ENCODE measurements at regions not wholly inside any gene's neighbourhood (a gene's known extent, or its start where the extent isn't known, plus 50 kb on each side); places are given as distances from the start of the nearest gene placed in this dataset.

DNA sequence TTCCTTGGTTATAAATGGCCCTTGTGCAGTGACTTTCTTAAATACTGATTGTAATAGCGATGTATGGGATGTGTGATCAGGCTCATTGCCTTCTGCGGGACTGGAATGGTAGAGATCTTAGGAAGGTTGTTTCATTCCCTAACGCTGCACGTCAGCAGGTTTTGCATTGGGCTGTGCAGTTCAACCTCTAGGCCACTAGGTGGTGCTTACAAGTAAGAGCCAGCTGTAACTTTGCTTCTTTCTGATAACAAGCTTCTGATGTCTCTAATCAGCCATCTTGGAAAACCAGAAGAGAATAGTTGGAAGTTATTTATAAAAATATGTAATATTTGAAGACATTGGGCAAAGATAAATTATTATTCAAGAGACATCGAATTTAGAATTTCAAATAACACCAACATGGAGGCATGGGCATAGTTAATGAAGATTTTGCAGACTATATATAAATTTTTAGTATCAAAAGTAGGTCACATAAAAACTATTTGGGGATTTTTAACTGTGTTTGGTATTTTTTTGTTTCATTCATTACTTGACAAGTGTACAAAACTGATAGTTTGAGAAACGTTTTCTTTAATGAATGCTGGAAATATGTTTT lies 339.7 kb upstream of the PCDH7 start:
- TF ChIP-seq, protein P1, sequence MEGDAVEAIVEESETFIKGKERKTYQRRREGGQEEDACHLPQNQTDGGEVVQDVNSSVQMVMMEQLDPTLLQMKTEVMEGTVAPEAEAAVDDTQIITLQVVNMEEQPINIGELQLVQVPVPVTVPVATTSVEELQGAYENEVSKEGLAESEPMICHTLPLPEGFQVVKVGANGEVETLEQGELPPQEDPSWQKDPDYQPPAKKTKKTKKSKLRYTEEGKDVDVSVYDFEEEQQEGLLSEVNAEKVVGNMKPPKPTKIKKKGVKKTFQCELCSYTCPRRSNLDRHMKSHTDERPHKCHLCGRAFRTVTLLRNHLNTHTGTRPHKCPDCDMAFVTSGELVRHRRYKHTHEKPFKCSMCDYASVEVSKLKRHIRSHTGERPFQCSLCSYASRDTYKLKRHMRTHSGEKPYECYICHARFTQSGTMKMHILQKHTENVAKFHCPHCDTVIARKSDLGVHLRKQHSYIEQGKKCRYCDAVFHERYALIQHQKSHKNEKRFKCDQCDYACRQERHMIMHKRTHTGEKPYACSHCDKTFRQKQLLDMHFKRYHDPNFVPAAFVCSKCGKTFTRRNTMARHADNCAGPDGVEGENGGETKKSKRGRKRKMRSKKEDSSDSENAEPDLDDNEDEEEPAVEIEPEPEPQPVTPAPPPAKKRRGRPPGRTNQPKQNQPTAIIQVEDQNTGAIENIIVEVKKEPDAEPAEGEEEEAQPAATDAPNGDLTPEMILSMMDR (conservative IDR thresholded peaks at IDR 0.05; ENCODE audit: low read depth, low read length), result peak; percentile 74
- H3K4me3 ChIP-seq (ENCODE audit: low read depth, low read length), result no peak overlapping the region
- DNase-seq (ENCODE audit: low read depth), result no peak

DNA sequence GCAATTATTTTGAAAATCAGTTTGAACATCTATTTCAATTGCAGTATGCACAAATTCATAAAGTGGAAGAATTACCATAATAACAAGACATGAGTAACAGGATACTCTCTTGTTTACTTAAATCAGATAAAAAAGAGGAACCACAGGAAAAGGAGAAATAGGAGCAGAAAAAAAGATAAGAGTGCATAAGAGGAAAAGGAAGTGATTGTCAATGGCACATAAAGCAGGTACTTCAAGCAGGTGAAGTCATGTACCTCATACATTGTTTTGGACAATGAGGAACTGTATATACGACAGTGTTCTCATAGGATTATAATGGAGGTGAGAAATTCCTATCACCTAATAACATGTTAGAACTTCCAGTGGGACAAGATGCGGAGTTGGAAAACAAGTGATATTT lies 334.5 kb upstream of the PCDH7 start:
- no peak overlapping the region for H3K4me3 ChIP-seq (ENCODE audit: low read depth, low read length)
- TF ChIP-seq, protein P1 (conservative IDR thresholded peaks at IDR 0.05; ENCODE audit: low read depth, low read length), result no peak
- no peak for DNase-seq (ENCODE audit: low read depth)

DNA sequence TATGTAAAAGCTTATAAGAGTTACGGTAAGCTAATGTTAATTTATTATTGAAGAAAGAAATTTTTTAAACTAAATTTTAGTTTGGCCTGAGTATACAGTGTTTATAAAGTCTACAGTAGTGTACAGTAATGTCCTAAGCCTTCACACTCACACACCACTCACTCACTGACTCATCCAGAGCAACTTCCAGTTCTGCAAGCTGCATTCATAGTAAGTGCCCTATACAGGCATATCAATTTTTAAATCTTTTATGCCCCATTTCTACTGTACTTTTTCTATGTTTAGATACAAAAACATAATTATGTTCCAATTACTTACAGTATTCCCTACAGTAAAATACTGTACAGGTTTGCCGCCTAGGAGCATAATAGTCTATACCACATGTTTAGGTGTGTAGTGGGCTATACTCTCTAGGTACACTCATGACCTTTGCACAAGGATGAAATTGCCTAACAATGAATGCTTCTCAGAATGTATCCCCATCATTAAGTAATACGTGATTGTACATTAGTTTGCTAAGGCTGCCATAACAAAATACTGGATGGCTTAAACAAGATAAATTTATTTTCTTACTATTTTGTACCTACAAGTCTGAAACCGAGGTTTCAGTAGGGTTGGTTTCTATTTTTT lies 333.8 kb upstream of the PCDH7 start:
- no peak for DNase-seq (ENCODE audit: low read depth)
- H3K4me3 ChIP-seq (ENCODE audit: low read depth, low read length), result no peak overlapping the region
- TF ChIP-seq, protein P1 (conservative IDR thresholded peaks at IDR 0.05; ENCODE audit: low read depth, low read length), result no peak

DNA sequence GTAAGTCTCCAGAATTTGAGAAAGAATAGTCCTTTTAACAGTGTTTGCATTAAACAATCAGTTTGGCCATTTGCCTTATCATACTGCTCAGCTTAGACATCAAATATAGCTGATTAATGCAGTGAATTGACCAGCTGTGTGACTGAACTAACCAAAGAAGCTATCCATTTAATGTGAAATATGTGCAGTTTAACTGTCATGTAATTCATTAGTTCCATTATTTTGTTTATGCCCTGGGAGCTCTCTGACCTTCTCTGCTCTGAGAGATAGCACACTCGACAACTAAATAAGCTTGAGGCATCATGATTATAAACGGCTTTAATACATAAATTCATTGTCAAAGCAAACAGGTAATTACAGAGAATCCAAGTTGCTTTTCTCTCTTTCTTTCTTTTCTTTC lies 324.3 kb upstream of the PCDH7 start:
- no peak overlapping the region for H3K4me3 ChIP-seq (ENCODE audit: low read depth, low read length)
- DNase-seq (ENCODE audit: low read depth), result no peak
- TF ChIP-seq, protein P1 (conservative IDR thresholded peaks at IDR 0.05; ENCODE audit: low read depth, low read length), result no peak

DNA sequence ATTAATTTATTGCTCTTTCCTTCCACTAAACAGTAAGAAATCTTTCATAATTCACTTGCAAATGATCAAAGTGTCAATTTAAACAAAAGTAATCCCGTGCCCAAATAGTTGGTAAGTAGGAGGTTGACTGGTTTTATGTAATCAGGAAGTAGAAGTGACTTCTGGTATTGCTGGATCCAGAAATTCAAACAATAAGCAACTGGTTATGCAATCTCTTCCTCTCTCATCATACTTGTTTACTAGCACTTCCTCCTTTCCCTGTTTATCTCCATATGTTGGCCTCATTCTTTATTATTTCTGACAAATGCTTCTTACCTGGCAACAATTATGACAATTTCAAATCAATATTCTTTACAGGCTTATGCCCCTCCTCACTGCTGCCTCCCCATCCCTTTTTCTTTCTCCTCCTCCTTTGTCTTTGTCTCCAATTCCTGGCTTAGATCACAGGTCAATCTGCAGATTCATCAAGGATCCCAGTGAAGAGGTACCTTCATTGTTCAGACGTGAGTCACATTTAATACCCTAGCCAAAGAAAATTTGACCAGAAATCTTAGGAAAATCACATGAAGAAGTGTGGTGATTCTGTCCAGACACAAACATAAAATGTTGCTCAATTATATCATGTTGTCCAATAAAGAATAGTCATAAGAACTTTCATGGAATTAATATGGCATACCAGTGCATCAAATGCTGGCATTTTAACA lies 323.2 kb upstream of the PCDH7 start:
- TF ChIP-seq, protein P1 (conservative IDR thresholded peaks at IDR 0.05; ENCODE audit: low read depth, low read length), result no peak
- DNase-seq (ENCODE audit: low read depth), result no peak
- H3K4me3 ChIP-seq (ENCODE audit: low read depth, low read length), result no peak overlapping the region

DNA sequence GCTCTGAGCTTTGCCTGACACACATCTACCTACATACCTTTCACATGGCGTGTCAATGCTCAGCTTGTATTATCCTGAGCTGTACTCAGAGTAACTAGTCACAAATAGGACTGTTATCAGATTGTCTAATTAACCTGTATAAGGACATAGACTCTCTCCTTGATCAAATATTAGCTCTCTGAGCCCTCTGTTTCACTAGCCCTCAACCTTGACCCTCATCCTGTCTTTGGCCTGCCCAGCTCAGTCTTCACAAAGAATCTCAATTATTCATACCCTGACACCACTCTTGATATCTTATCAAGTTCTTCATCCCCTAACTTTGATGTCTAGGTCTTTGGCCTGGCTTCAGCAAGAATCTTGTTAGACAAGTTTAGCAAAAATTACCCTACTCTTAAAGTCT lies 320.7 kb upstream of the PCDH7 start:
- DNase-seq (ENCODE audit: low read depth), result no peak
- TF ChIP-seq, protein P1 (conservative IDR thresholded peaks at IDR 0.05; ENCODE audit: low read depth, low read length), result no peak
- no peak overlapping the region for H3K4me3 ChIP-seq (ENCODE audit: low read depth, low read length)
